DOHH2 (cell line): ENCODE measurements at regions not wholly inside any gene's neighbourhood (a gene's known extent, or its start where the extent isn't known, plus 50 kb on each side); places are given as distances from the start of the nearest gene placed in this dataset.

ENCODE experiments used
- H3F3A ChIP-seq: fragments of 200-600 bp; sonication (generic), shearing (Covaris generic); 2 replicates; pipeline ENCODE4 v1.6.0; 2016; ENCODE audit warnings: antibody characterized with exemption, mild to moderate bottlenecking; ENCODE audit not compliant: control insufficient read depth, insufficient read depth
- H3K27ac ChIP-seq: fragments of 200-600 bp; sonication (generic); 2 replicates; pipeline ENCODE4 v1.5.1; 2014; ENCODE audit warnings: low read depth, mild to moderate bottlenecking, low read length, moderate library complexity
- H3K27me3 ChIP-seq: fragments of 200-600 bp; sonication (generic); 2 replicates; pipeline ENCODE4 v1.6.1; 2014; ENCODE audit warnings: mild to moderate bottlenecking, low read length, mixed read lengths; ENCODE audit not compliant: control insufficient read depth
- H3K36me3 ChIP-seq: fragments of 200-600 bp; sonication (generic); 2 replicates; pipeline ENCODE4 v1.6.1; 2014; ENCODE audit warnings: mild to moderate bottlenecking, low read length, moderate library complexity, mixed read lengths; ENCODE audit not compliant: control insufficient read depth
- H3K4me1 ChIP-seq: fragments of 200-600 bp; sonication (generic); 2 replicates; pipeline ENCODE4 v1.6.1; 2014; ENCODE audit warnings: mild to moderate bottlenecking, low read length, mixed read lengths; ENCODE audit not compliant: control insufficient read depth
- H3K4me2 ChIP-seq: fragments of 200-600 bp; sonication (generic); 2 replicates; pipeline ENCODE4 v1.6.0; 2014; ENCODE audit warnings: mild to moderate bottlenecking, low read length, moderate library complexity
- H3K4me3 ChIP-seq: fragments of 200-600 bp; sonication (generic); 2 replicates; pipeline ENCODE4 v1.5.1; 2014; ENCODE audit warnings: mild to moderate bottlenecking, low read length, mixed read lengths
- H3K79me2 ChIP-seq: fragments of 200-600 bp; sonication (generic); 2 replicates; pipeline ENCODE4 v1.6.1; 2014; ENCODE audit warnings: mild to moderate bottlenecking, low read length, mixed read lengths; ENCODE audit not compliant: control insufficient read depth
- H3K9me2 ChIP-seq: fragments of 200-600 bp; sonication (generic); replicated peaks from 2 replicates; pipeline ENCODE4 v1.6.1; 2014; ENCODE audit warnings: mild to moderate bottlenecking, low read length, mixed read lengths; ENCODE audit not compliant: control insufficient read depth
- H3K9me3 ChIP-seq: fragments of 200-600 bp; sonication (generic); 2 replicates; pipeline ENCODE4 v1.6.1; 2014; ENCODE audit warnings: antibody characterized with exemption, low read length, mixed read lengths; ENCODE audit not compliant: control insufficient read depth, insufficient read depth
- H4K20me1 ChIP-seq: fragments of 200-600 bp; sonication (generic); 2 replicates; pipeline ENCODE4 v1.6.0; 2014; ENCODE audit warnings: low read depth, mild to moderate bottlenecking, antibody characterized with exemption, low read length, moderate library complexity; ENCODE audit not compliant: control insufficient read depth, insufficient read depth
- EZH2phosphoT487 ChIP-seq: fragments of 200-600 bp; sonication (generic); IDR thresholded peaks from 2 replicates; pipeline ENCODE4 v1.6.1; 2017; ENCODE audit warnings: borderline replicate concordance, mild to moderate bottlenecking, antibody characterized with exemption, low read length, moderate library complexity, mixed read lengths
- TF ChIP-seq, protein P1 (sequence below): fragments of 200-600 bp; sonication (generic); IDR thresholded peaks from one replicate; pipeline ENCODE4 v1.5.1; 2014; ENCODE audit warnings: antibody characterized with exemption, mild to moderate bottlenecking, low read depth, low read length; ENCODE audit not compliant: poor library complexity, severe bottlenecking

DNA sequence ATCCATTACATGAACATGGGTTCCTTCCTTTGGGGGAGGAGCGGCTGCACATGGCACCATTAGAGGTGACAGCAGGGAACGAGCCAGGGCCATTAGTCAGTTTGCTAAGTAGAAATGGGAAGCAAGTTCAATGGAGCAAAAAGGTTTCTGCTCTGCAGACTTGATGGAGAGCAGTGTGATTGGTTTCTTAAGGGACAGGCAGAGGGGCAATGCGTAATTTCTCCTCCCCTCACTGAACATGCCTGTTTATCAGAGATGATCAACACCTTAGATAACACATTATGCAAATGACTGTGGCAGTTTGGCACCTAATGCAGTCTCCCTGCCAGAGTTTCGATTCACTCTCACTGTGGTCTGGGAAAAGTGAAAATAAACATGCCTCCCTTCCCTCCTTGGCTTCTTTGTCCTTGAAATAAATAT is 414.5 kb downstream of the STK39 start:
- H3K9me3 ChIP-seq = no peaks in the 10 kb centered on the region
- no peak overlapping the region for H3K27ac ChIP-seq
- H3K4me3 ChIP-seq = no peak overlapping the region
- H3K9me2 ChIP-seq = no peaks in the 10 kb centered on the region
- H3K27me3 ChIP-seq = no peaks in the 10 kb centered on the region
- H4K20me1 ChIP-seq = no peaks in the 10 kb centered on the region
- H3K4me2 ChIP-seq = no peak overlapping the region
- no peaks in the 10 kb centered on the region for H3K36me3 ChIP-seq
- H3K79me2 ChIP-seq = no peaks in the 10 kb centered on the region
- no peaks in the 10 kb centered on the region for H3F3A ChIP-seq
- TF ChIP-seq, protein P1, sequence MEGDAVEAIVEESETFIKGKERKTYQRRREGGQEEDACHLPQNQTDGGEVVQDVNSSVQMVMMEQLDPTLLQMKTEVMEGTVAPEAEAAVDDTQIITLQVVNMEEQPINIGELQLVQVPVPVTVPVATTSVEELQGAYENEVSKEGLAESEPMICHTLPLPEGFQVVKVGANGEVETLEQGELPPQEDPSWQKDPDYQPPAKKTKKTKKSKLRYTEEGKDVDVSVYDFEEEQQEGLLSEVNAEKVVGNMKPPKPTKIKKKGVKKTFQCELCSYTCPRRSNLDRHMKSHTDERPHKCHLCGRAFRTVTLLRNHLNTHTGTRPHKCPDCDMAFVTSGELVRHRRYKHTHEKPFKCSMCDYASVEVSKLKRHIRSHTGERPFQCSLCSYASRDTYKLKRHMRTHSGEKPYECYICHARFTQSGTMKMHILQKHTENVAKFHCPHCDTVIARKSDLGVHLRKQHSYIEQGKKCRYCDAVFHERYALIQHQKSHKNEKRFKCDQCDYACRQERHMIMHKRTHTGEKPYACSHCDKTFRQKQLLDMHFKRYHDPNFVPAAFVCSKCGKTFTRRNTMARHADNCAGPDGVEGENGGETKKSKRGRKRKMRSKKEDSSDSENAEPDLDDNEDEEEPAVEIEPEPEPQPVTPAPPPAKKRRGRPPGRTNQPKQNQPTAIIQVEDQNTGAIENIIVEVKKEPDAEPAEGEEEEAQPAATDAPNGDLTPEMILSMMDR = no peak
- TF ChIP-seq EZH2phosphoT487 = no peak
- no peaks in the 10 kb centered on the region for H3K4me1 ChIP-seq

DNA sequence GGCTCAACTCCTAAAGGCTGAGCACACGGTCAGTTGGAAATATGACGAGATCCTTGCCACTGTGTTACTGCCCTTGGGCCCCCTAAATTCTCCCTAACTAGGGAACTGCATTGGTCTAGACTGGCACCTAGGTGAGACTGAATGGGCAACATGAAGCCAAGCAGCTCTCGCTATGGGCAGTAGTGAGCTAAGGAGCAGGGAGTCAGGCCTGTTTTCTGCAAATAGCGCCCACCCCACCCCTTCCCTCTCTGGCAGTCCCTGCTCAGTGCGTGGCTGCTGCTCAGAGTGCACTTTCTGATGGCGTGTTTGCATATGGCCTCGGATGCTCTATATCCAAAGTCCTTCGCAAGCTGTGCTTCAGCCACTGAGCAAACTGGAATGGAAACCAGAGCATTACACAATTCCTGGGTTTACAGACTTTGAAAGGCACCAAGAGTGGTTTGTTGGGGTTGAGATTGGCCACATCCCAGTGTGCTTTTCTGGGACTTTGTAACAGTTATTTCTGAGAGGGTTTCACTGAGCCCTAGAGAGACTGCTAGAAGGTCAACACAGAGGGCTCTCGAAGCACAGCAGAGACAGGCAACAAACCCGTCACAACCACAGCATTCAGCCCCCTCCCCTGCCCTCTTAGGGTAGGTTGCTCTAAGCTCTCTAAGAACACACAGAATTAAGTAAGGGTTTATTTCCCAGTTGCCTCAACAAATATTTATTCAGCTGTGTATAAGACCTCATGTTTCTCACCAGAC is 419.9 kb downstream of the STK39 start:
- Histone ChIP-seq H3K4me3 (no peak overlapping the region), H3K9me3 (no peaks in the 10 kb centered on the region), H3K4me2 (no peak overlapping the region), H3K27ac (no peak overlapping the region), H3F3A (no peaks in the 10 kb centered on the region), H3K27me3 (no peaks in the 10 kb centered on the region), H3K36me3 (no peaks in the 10 kb centered on the region), H3K4me1 (no peaks in the 10 kb centered on the region), H3K9me2 (no peaks in the 10 kb centered on the region), H4K20me1 (no peaks in the 10 kb centered on the region), H3K79me2 (no peaks in the 10 kb centered on the region)
- no peak for TF ChIP-seq EZH2phosphoT487
- TF ChIP-seq, protein P1 = no peak

DNA sequence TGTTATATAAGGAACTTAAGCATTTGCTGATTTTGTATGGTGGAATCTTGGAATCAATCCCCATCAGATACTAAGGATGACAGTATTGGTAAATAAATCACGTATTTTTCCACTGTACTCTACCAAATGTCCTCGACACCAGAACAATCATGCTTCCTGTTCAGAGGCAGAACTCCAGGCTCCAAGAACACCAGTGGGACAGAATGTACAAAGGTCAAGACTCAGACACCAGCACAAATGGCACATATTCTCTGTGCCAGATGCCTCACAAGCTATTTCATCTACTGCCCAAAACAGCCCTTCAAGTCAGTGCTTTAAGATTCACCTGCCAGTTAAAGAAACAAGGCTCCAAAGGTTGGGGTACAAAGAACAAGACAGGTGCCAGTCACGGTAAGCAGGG is 420.5 kb downstream of the STK39 start:
- no peak overlapping the region for H3K4me2 ChIP-seq
- no peaks in the 10 kb centered on the region for H3K4me1 ChIP-seq
- TF ChIP-seq, protein P1 = no peak
- TF ChIP-seq EZH2phosphoT487 = no peak
- no peaks in the 10 kb centered on the region for H3K27me3 ChIP-seq
- no peaks in the 10 kb centered on the region for H4K20me1 ChIP-seq
- no peaks in the 10 kb centered on the region for H3K79me2 ChIP-seq
- H3K9me3 ChIP-seq = no peaks in the 10 kb centered on the region
- no peak overlapping the region for H3K27ac ChIP-seq
- no peaks in the 10 kb centered on the region for H3K36me3 ChIP-seq
- no peaks in the 10 kb centered on the region for H3K9me2 ChIP-seq
- no peak overlapping the region for H3K4me3 ChIP-seq
- H3F3A ChIP-seq = no peaks in the 10 kb centered on the region
